ENCODE measurements at regions not wholly inside any gene's neighbourhood (a gene's known extent, or its start where the extent isn't known, plus 50 kb on each side); places are given as distances from the start of the nearest gene placed in this dataset.
A peak's percentile ranks its signal among the peaks of the same experiment; 100 is the strongest.

DNA sequence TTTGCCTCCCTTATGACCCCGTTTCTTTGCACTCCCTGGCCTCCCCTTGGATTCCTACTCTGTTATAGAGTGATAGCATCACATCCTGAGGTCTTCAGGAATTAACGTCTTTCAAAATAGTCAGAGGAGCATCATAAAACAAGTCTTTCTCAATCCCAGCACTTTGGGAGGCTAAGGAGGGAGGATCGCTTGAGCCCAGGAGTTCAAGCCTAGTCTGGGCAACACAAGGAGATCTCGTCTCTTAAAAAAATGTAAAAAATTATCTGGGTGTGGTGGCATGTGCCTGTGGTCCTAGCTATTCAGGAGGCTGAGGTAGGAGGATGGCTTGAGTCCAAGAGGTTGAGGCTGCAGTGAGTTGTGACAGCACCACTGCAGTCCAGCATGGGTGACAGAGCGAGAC is 68.7 kb upstream of the AMPD3 start:
- H3K36me3 ChIP-seq: no peaks in the 10 kb centered on the region
- H3K27me3 ChIP-seq (replicated peaks; ENCODE audit: insufficient read depth): no peaks in the 10 kb centered on the region
- no peak for ATAC-seq (ENCODE audit: insufficient number of reproducible peaks, low FRiP score, low read depth)
- H3K4me3 ChIP-seq: no peak overlapping the region
- no peak for DNase-seq (ENCODE audit: low spot score)
- peaks cover 16 to 48% of the 10 kb centered on the region in 2 donors for H3K4me1 ChIP-seq (ENCODE audit: control insufficient read depth in 1 of 2, low read depth in 2 of 2)
- no peaks in the 10 kb centered on the region for H3K9me3 ChIP-seq
- peak overlapping the region in 1 of 2 donors; percentile 22 for H3K27ac ChIP-seq
- TF ChIP-seq, protein P1, sequence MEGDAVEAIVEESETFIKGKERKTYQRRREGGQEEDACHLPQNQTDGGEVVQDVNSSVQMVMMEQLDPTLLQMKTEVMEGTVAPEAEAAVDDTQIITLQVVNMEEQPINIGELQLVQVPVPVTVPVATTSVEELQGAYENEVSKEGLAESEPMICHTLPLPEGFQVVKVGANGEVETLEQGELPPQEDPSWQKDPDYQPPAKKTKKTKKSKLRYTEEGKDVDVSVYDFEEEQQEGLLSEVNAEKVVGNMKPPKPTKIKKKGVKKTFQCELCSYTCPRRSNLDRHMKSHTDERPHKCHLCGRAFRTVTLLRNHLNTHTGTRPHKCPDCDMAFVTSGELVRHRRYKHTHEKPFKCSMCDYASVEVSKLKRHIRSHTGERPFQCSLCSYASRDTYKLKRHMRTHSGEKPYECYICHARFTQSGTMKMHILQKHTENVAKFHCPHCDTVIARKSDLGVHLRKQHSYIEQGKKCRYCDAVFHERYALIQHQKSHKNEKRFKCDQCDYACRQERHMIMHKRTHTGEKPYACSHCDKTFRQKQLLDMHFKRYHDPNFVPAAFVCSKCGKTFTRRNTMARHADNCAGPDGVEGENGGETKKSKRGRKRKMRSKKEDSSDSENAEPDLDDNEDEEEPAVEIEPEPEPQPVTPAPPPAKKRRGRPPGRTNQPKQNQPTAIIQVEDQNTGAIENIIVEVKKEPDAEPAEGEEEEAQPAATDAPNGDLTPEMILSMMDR (IDR thresholded peaks at IDR 0.05): no peak

DNA sequence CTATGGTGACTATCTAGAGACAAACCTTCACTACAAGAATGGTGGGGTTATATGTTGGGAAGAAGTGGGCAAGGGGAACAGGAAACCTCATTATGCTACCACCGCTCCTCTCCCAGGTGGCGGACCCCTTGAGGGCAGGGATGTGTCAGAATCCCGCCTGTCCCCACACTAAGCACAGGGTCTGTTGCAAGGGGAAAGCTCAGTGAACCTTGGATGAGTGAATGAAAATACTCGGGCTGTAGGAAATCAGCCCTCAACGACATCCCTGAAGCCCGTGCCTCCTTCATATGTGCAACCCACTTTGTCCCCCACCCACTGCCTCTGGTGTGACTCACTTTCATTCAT is 68.2 kb upstream of the AMPD3 start:
- Histone ChIP-seq H3K9me3 (no peaks in the 10 kb centered on the region), H3K27ac (peak overlapping the region; percentile 22 to 68), H3K4me3 (no peak overlapping the region), H3K4me1 (ENCODE audit: control insufficient read depth in 1 of 2, low read depth in 2 of 2) (peaks cover 16 to 48% of the 10 kb centered on the region in 2 donors), H3K27me3 (replicated peaks; ENCODE audit: insufficient read depth) (no peaks in the 10 kb centered on the region), H3K36me3 (no peaks in the 10 kb centered on the region)
- ATAC-seq (ENCODE audit: insufficient number of reproducible peaks, low FRiP score, low read depth): no peak
- DNase-seq (ENCODE audit: low spot score): no peak
- TF ChIP-seq, protein P1 (IDR thresholded peaks at IDR 0.05): no peak

DNA sequence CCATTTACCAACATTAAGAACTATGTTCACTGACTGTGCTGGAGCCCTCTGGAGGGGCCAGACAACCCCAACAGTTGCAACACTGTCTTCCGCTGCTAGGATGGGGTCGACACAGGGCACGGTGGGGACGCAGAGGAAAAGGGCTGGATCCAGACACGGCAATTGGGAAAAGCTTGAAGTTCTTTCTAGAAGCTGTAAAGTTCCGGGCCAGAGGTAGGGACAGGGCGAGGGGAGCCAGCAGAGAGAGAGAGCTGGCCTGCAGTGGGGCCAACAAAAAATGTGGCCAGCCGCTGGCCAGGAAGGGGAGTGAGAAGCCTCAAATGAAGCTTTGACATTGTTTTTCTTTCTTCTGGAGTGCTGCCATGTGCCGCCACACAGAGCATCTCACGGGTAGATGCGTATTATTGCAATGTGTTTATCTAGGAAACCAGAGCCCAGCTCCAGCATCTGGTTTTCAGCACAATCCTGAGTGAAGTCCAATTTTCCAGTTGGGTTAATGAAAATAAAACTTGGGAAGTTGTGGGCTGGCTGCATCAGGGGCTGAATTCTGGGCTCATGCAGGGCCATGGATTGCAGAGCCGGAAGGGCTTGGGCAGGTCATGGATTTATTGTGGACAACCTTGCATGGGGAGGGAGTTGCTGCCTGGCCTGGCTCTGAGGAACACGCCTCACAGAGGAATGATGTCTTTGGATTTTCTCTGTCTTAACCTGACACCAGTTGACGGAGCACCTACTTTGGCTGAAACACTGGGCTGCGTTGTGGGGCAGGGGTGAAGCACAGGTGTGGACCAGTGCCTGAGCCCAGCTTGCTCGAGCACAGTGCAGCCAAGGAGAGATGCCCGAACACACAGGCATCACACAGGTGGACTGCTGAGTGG is 67.6 kb upstream of the AMPD3 start:
- peak; percentile 25 for DNase-seq (ENCODE audit: low spot score)
- TF ChIP-seq, protein P1 (IDR thresholded peaks at IDR 0.05): no peak
- Histone ChIP-seq H3K9me3 (no peaks in the 10 kb centered on the region), H3K27ac (peak overlapping the region; percentile 22 to 68), H3K4me3 (no peak overlapping the region), H3K4me1 (ENCODE audit: control insufficient read depth in 1 of 2, low read depth in 2 of 2) (peaks cover 16 to 48% of the 10 kb centered on the region in 2 donors), H3K36me3 (no peaks in the 10 kb centered on the region), H3K27me3 (replicated peaks; ENCODE audit: insufficient read depth) (no peaks in the 10 kb centered on the region)
- peak; percentile 20 for ATAC-seq (ENCODE audit: insufficient number of reproducible peaks, low FRiP score, low read depth)

DNA sequence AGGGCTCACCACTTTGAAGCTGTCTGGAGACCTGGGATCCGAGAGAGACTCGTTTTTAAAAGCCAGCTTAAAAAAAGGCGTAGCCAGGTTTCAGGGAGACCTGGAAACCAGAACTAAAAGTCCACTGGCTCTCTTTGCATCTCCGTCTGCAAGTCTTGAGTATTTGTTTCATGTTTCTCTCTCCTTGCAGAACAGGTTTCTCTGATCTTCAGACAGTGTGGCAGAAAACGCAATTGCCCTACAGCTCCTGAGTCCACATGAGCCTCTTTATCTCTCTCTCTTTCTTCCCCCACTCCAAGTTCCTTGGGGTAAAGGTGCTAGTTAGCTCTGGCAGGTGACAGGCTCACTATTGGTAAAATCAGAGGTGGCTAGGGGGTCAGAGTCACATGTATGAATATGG is 67.0 kb upstream of the AMPD3 start:
- H3K9me3 ChIP-seq: no peaks in the 10 kb centered on the region
- DNase-seq (ENCODE audit: low spot score) (no peak), ATAC-seq (ENCODE audit: insufficient number of reproducible peaks, low FRiP score, low read depth) (no peak)
- H3K4me3 ChIP-seq: no peak overlapping the region
- H3K27me3 ChIP-seq (replicated peaks; ENCODE audit: insufficient read depth): no peaks in the 10 kb centered on the region
- H3K4me1 ChIP-seq (ENCODE audit: control insufficient read depth in 1 of 2, low read depth in 2 of 2): peaks cover 16 to 48% of the 10 kb centered on the region in 2 donors
- H3K36me3 ChIP-seq: no peaks in the 10 kb centered on the region
- TF ChIP-seq, protein P1 (IDR thresholded peaks at IDR 0.05): no peak
- H3K27ac ChIP-seq: peak overlapping the region; percentile 22 to 68

DNA sequence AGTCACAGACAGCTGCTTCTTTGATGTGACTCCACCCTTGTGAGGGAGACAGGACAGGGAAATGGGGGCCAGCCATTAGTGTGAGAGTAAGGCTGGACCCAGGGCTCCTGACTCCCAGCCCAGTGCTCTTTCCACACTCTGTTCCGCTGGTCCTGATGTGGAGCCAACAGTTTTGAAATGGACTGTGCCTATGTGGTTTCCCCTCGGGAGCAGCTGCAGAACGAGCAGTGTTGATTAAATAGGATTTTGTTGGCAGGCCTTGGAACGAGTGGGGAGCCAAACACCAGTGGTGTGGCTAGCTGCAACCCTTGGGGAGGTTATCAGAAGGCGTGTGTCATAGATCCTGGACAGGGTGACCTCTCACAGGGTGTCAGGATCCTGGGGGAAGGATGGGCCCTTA is 66.5 kb upstream of the AMPD3 start:
- Histone ChIP-seq H3K36me3 (no peaks in the 10 kb centered on the region), H3K4me1 (ENCODE audit: control insufficient read depth in 1 of 2, low read depth in 2 of 2) (peaks cover 16 to 48% of the 10 kb centered on the region in 2 donors), H3K9me3 (no peaks in the 10 kb centered on the region), H3K27ac (peak overlapping the region; percentile 22 to 29), H3K4me3 (no peak overlapping the region), H3K27me3 (replicated peaks; ENCODE audit: insufficient read depth) (no peaks in the 10 kb centered on the region)
- TF ChIP-seq, protein P1 (IDR thresholded peaks at IDR 0.05): no peak
- DNase-seq (ENCODE audit: low spot score) (no peak), ATAC-seq (ENCODE audit: insufficient number of reproducible peaks, low FRiP score, low read depth) (no peak)
